Gastroesophageal sphincter (tissue), 3 donors: ENCODE measurements at regions not wholly inside any gene's neighbourhood (a gene's known extent, or its start where the extent isn't known, plus 50 kb on each side); places are given as distances from the start of the nearest gene placed in this dataset.

Source experiments
- CTCF ChIP-seq, 4 experiments: fragments of 200-600 bp in 2 of 4; fragments of 450-650 bp in 2 of 4; sonication (generic) in 1 of 4; IDR thresholded peaks; one replicate each; pipeline ENCODE4 v1.5.1; 2017 to 2019; ENCODE audit warnings: antibody characterized with exemption in 4 of 4, mild to moderate bottlenecking in 2 of 4, moderate library complexity in 2 of 4
- POLR2A ChIP-seq, 2 donors: fragments of 450-650 bp; IDR thresholded peaks; one replicate each; pipeline ENCODE4 v1.6.1; 2017; ENCODE audit warnings: antibody characterized with exemption in 2 of 2, mild to moderate bottlenecking in 2 of 2, moderate library complexity in 1 of 2
- POLR2AphosphoS5 ChIP-seq: sonication (generic); formaldehyde crosslinking; IDR thresholded peaks from one replicate; pipeline ENCODE4 v1.6.1; 2017; ENCODE audit warnings: antibody characterized with exemption

DNA sequence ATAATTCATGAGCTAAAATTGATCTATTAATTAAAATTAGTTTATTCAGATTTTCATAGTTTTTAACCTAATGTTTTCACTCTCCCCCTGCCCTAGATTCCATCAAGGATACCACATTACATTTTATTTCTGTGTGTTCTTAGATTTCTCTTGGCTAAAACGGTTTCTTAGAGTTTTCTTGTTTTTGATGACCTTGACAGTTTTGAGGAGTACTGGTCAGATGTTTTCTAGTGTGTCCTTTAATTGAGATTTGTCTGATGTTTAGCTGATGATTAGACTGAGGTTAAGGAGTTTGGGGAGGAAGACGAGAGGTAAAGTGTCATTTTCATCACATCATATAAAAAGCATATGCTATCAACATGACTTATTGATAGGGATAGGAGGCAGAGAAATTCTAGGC, 475.9 kb downstream of the SQOR start:
- no peak for TF ChIP-seq POLR2AphosphoS5
- TF ChIP-seq CTCF (IDR thresholded peaks at IDR 0.05), result no peak
- no peak for TF ChIP-seq POLR2A (IDR thresholded peaks at IDR 0.05)
